ENCODE measurements at regions not wholly inside any gene's neighbourhood (a gene's known extent, or its start where the extent isn't known, plus 50 kb on each side); places are given as distances from the start of the nearest gene placed in this dataset.

GRCh38 chr2:209314653-209315052 is 109.2 kb upstream of the MAP2 start:
- DNase-seq: no peak

GRCh38 chr2:209316141-209316540 is 107.7 kb upstream of the MAP2 start:
- no peak for DNase-seq

GRCh38 chr2:209321076-209321475 is 102.8 kb upstream of the MAP2 start:
- DNase-seq: no peak

- DNase-seq: no peak
Measured at GRCh38 chr2:209321581-209321980, 102.3 kb upstream of the MAP2 start.

- no peak for DNase-seq
Measured at GRCh38 chr2:209322041-209322440, 101.8 kb upstream of the MAP2 start.

GRCh38 chr2:209322905-209323512 is 100.8 kb upstream of the MAP2 start:
- DNase-seq: no peak

GRCh38 chr2:209323738-209324137 is 100.1 kb upstream of the MAP2 start:
- DNase-seq: no peak

- DNase-seq: no peak
Measured at GRCh38 chr2:209324281-209324680, 99.6 kb upstream of the MAP2 start.

GRCh38 chr2:209331291-209331844 is 92.5 kb upstream of the MAP2 start:
- no peak for DNase-seq

GRCh38 chr2:209334188-209335017 is 89.4 kb upstream of the MAP2 start:
- peak; percentile 27 for DNase-seq

GRCh38 chr2:209340522-209340921 is 83.3 kb upstream of the MAP2 start:
- DNase-seq: no peak

GRCh38 chr2:209344349-209344748 is 79.5 kb upstream of the MAP2 start:
- DNase-seq: no peak

GRCh38 chr2:209348433-209348832 is 75.4 kb upstream of the MAP2 start:
- DNase-seq: no peak

GRCh38 chr2:209351636-209352035 is 72.2 kb upstream of the MAP2 start:
- DNase-seq: no peak

- no peak for DNase-seq
Measured at GRCh38 chr2:209358992-209359391, 64.9 kb upstream of the MAP2 start.

GRCh38 chr2:209367075-209367747 is 56.6 kb upstream of the MAP2 start:
- DNase-seq: no peak

- DNase-seq: no peak
Measured at GRCh38 chr2:209368406-209368805, 55.4 kb upstream of the MAP2 start.

- no peak for DNase-seq
Measured at GRCh38 chr2:209368914-209369313, 54.9 kb upstream of the MAP2 start.

- no peak for DNase-seq
Measured at GRCh38 chr2:209369656-209370055, 54.2 kb upstream of the MAP2 start.

- DNase-seq: no peak
Measured at GRCh38 chr2:209371407-209371806, 52.4 kb upstream of the MAP2 start.

All from CD4-positive, alpha-beta T cell treated with Interleukin-4 for 4 hours (primary cell).